GM12891 (cell line): ENCODE measurements at regions not wholly inside any gene's neighbourhood (a gene's known extent, or its start where the extent isn't known, plus 50 kb on each side); places are given as distances from the start of the nearest gene placed in this dataset.

Experiments
- POLR2A ChIP-seq: IDR thresholded peaks from 2 replicates; pipeline ENCODE4 v1.6.1; 2011; ENCODE audit warnings: low read depth, low read length, control low read depth
- TAF1 ChIP-seq: IDR thresholded peaks from 2 replicates; pipeline ENCODE4 v1.6.1; 2011; ENCODE audit warnings: low read depth, low read length, control low read depth

- TF ChIP-seq TAF1 (no peak), POLR2A (no peak)
Measured at GRCh38 chr6:137378090-137378369, 116.2 kb downstream of the OLIG3 start.
